GM12878 (cell line): ENCODE measurements at regions not wholly inside any gene's neighbourhood (a gene's known extent, or its start where the extent isn't known, plus 50 kb on each side); places are given as distances from the start of the nearest gene placed in this dataset.

Source experiments
- ATAC-seq: fragments of 200-7000 bp; cut with Tn5 transposase; 3 replicates; pipeline ENCODE4 v1.9.1; 2020; ENCODE audit warnings: mild to moderate bottlenecking, moderate library complexity
- BruUV-seq: library from RNA; stranded (reverse); fragments of 400-500 nt; replicated peaks from 2 replicates; lab custom pipeline; 2021; lab: Mats Ljungman, UMichigan
- CTCF ChIA-PET: fragments of 300-600 bp; sonication (Branson Sonifier 250); formaldehyde crosslinking; extraction: SDS; loops from one replicate; lab custom pipeline; 2021; ENCODE audit warnings: inconsistent platforms; lab: Yijun Ruan, JAX
- POLR2A ChIA-PET: fragments of 350-600 bp; formaldehyde crosslinking; extraction: SDS; loops from one replicate; lab custom pipeline; 2021; ENCODE audit warnings: inconsistent platforms; lab: Charles Lee
- RAD21 ChIA-PET: fragments of 300-600 bp; sonication (Branson Sonifier 250); formaldehyde crosslinking; loops from one replicate; lab custom pipeline; 2023; ENCODE audit warnings: antibody characterized with exemption; ENCODE audit not compliant: unreplicated experiment; lab: Charles Lee
- SMC1A ChIA-PET: fragments of 300-600 bp; sonication (Branson Sonifier 250); formaldehyde crosslinking; loops from one replicate; lab custom pipeline; 2023; ENCODE audit not compliant: unreplicated experiment, uncharacterized antibody; lab: Charles Lee
- DNase-seq: peaks from one replicate; pipeline ENCODE4 v3.0.0-alpha.2; 2011; ENCODE audit warnings: low read depth, low spot score
- FAIRE-seq: peaks from 3 replicates; lab custom pipeline; 2011; peaks lifted over from hg19 to GRCh38; lab: Jason Lieb, UNC
- H2AFZ ChIP-seq: 2 replicates; pipeline ENCODE4 v1.6.0; 2011; ENCODE audit warnings: low read depth, low read length, control low read depth; ENCODE audit not compliant: control insufficient read depth
- H3K27ac ChIP-seq: 2 replicates; pipeline ENCODE4 v1.5.1; 2011; ENCODE audit warnings: control low read depth; ENCODE audit not compliant: control insufficient read depth, insufficient read depth
- H3K27me3 ChIP-seq, 2 experiments: replicated peaks in 1 of 2; 2 replicates each; pipeline versions ENCODE4 v1.6.0 to v1.6.1; 2011; ENCODE audit warnings: low read length in 1 of 2; ENCODE audit not compliant: control insufficient read depth in 2 of 2, insufficient read depth in 2 of 2
- H3K36me3 ChIP-seq, 2 experiments: 2 replicates each; pipeline ENCODE4 v1.5.1; 2011; ENCODE audit warnings: low read length in 1 of 2; ENCODE audit not compliant: control insufficient read depth in 2 of 2, insufficient read depth in 2 of 2
- H3K4me1 ChIP-seq: 2 replicates; pipeline ENCODE4 v1.6.1; 2011; ENCODE audit warnings: mild to moderate bottlenecking, low read length, moderate library complexity, mixed read lengths; ENCODE audit not compliant: control insufficient read depth, insufficient read depth
- H3K4me2 ChIP-seq: 2 replicates; pipeline ENCODE4 v1.6.0; 2011; ENCODE audit warnings: control low read depth; ENCODE audit not compliant: control insufficient read depth, insufficient read depth
- H3K4me3 ChIP-seq: fragments of 200-600 bp; sonication (generic); 2 replicates; pipeline ENCODE4 v1.5.1; 2016
- H3K79me2 ChIP-seq: 2 replicates; pipeline ENCODE4 v1.6.0; 2011; ENCODE audit warnings: low read length; ENCODE audit not compliant: control insufficient read depth, insufficient read depth
- H3K9ac ChIP-seq: 2 replicates; pipeline ENCODE4 v1.8.0; 2011; ENCODE audit warnings: low read length, control low read depth, mixed read lengths; ENCODE audit not compliant: control insufficient read depth, insufficient read depth
- H3K9me3 ChIP-seq: replicated peaks from 3 replicates; pipeline ENCODE4 v1.5.1; 2011; ENCODE audit warnings: mild to moderate bottlenecking, low read length; ENCODE audit not compliant: control insufficient read depth, insufficient read depth
- H4K20me1 ChIP-seq: 2 replicates; pipeline ENCODE4 v1.6.0; 2011; ENCODE audit not compliant: control insufficient read depth, insufficient read depth
- ATF7 ChIP-seq: fragments of 450-650 bp; IDR thresholded peaks from 2 replicates; pipeline ENCODE4 v1.6.1; 2016; ENCODE audit warnings: low read depth, mild to moderate bottlenecking
- BCLAF1 ChIP-seq: fragments of 450-650 bp; IDR thresholded peaks from 2 replicates; pipeline ENCODE4 v1.6.1; 2017; ENCODE audit warnings: antibody characterized with exemption, mild to moderate bottlenecking, moderate library complexity
- EED ChIP-seq: sonication (generic); IDR thresholded peaks from 2 replicates; pipeline ENCODE4 v1.6.1; 2016; ENCODE audit warnings: antibody characterized with exemption, low read depth
- ETV6 ChIP-seq, 2 experiments: fragments of 450-650 bp in 1 of 2; IDR thresholded peaks in 1 of 2; conservative IDR thresholded peaks in 1 of 2; 2 replicates each; pipeline ENCODE4 v1.6.1; 2014; ENCODE audit warnings: antibody characterized with exemption in 1 of 2, borderline replicate concordance in 1 of 2, low read depth in 1 of 2, mild to moderate bottlenecking in 1 of 2, moderate library complexity in 1 of 2
- FOS ChIP-seq: IDR thresholded peaks from 3 replicates; pipeline ENCODE4 v1.6.1; 2011; ENCODE audit warnings: borderline replicate concordance; ENCODE audit not compliant: insufficient read length; ENCODE audit errors: extremely low read depth
- HSF1 ChIP-seq: fragments of 150-350 bp; IDR thresholded peaks from 2 replicates; pipeline ENCODE4 v1.6.1; 2014; ENCODE audit warnings: mild to moderate bottlenecking, low read depth, low read length
- MEF2B ChIP-seq: fragments of 450-650 bp; IDR thresholded peaks from 2 replicates; pipeline ENCODE4 v1.6.1; 2018; ENCODE audit warnings: mild to moderate bottlenecking, moderate library complexity; ENCODE audit not compliant: partially characterized antibody, poor library complexity, severe bottlenecking
- RELA ChIP-seq: fragments of 450-650 bp; IDR thresholded peaks from 2 replicates; pipeline ENCODE4 v1.8.0; 2014; ENCODE audit warnings: borderline replicate concordance; ENCODE audit not compliant: partially characterized antibody
- SIN3A ChIP-seq: IDR thresholded peaks from 2 replicates; pipeline ENCODE4 v1.6.1; 2012; ENCODE audit warnings: low read depth, low read length, improper control_type of control experiment
- TCF7 ChIP-seq: IDR thresholded peaks from 2 replicates; pipeline ENCODE4 v1.6.1; 2014; ENCODE audit warnings: antibody characterized with exemption, borderline replicate concordance
- ZBED1 ChIP-seq: IDR thresholded peaks from 2 replicates; pipeline ENCODE4 v1.6.1; 2016; ENCODE audit warnings: borderline replicate concordance
- ZNF592 ChIP-seq: fragments of 450-650 bp; IDR thresholded peaks from 2 replicates; pipeline ENCODE4 v1.6.1; 2017; ENCODE audit warnings: mild to moderate bottlenecking, moderate library complexity
- WGBS: methylation state at CpG from one replicate; pipeline ENCODE4 v1.1.6; 2016; ENCODE audit warnings: low lambda C conversion rate; ENCODE audit not compliant: insufficient replicate concordance, insufficient coverage; ENCODE audit errors: missing lambda C conversion rate; 5-methylcytosine and 5-hydroxymethylcytosine counted together
- in situ Hi-C: fragments of 300-500 bp; cut with MboI; formaldehyde crosslinking; loops from 9 replicates; pipeline ENCODE4 v1.14.3; 2018; ENCODE audit warnings: mixed read lengths
- intact Hi-C: fragments of 100-400 bp; cut with micrococcal nuclease; formaldehyde crosslinking; loops from one replicate; pipeline ENCODE4 v1.14.2; 2022; ENCODE audit not compliant: unreplicated experiment

GRCh38 chr16:55214412-55214811 is 109.6 kb upstream of the IRX6 start:
- intact Hi-C loops, result no loop called here
- Histone ChIP-seq H4K20me1 (no peaks in the 10 kb centered on the region), H3K36me3 (no peaks in the 10 kb centered on the region), H3K27me3 (no peaks in the 10 kb centered on the region), H3K27ac (no peak overlapping the region), H3K79me2 (no peaks in the 10 kb centered on the region), H2AFZ (no peak overlapping the region), H3K4me2 (no peak overlapping the region), H3K9me3 (no peaks in the 10 kb centered on the region), H3K9ac (no peak overlapping the region), H3K4me3 (no peak overlapping the region), H3K4me1 (no peaks in the 10 kb centered on the region)
- in situ Hi-C loops, result no loop called here
- ChIA-PET POLR2A (no interaction called here), SMC1A (no interaction called here), CTCF (interaction anchor here (0.8 kb wide), 1 partner anchor 16 kb away, joined by 3 read pairs; no protein-coding TSS in a partner anchor), RAD21 (no interaction called here)
- TF ChIP-seq TCF7, result no peak
- TF ChIP-seq RELA, result no peak
- no peak for TF ChIP-seq ATF7
- no peak for TF ChIP-seq SIN3A
- TF ChIP-seq ZBED1, result no peak
- no peak for TF ChIP-seq BCLAF1
- no peak for TF ChIP-seq FOS
- TF ChIP-seq EED, result no peak
- TF ChIP-seq HSF1, result no peak
- TF ChIP-seq ZNF592, result no peak
- no peak for TF ChIP-seq MEF2B
- no peak for TF ChIP-seq ETV6 (conservative IDR thresholded peaks at IDR 0.05 in 1 of 2, IDR thresholded peaks at IDR 0.05 in 1 of 2; ENCODE audit: borderline replicate concordance in 1 of 2, low read depth in 1 of 2)
- FAIRE-seq (no peak), DNase-seq (no peak), ATAC-seq (no peak)
- WGBS, result 0% methylated on average over 2 of the region's 2 CpGs
- no TSS peak for BruUV-seq
